ENCODE measurements at regions not wholly inside any gene's neighbourhood (a gene's known extent, or its start where the extent isn't known, plus 50 kb on each side); places are given as distances from the start of the nearest gene placed in this dataset.

- TF ChIP-seq POLR2A (IDR thresholded peaks at IDR 0.05) (no peak), POLR2AphosphoS5 (IDR thresholded peaks at IDR 0.05) (no peak), CTCF (IDR thresholded peaks at IDR 0.05) (no peak), EP300 (IDR thresholded peaks at IDR 0.05) (no peak)
Measured at GRCh38 chr4:125445525-125445924, 130.8 kb downstream of the FAT4 start.

Data from suprapubic skin (tissue), 4 donors.